SHP77 treated with DMSO at 0.1 percent for 48 hours (cell line): ENCODE measurements at regions not wholly inside any gene's neighbourhood (a gene's known extent, or its start where the extent isn't known, plus 50 kb on each side); places are given as distances from the start of the nearest gene placed in this dataset.

Source experiments
- DNase-seq: peaks from one replicate; lab custom pipeline; 2025; lab: John Stamatoyannopoulos, UW

DNA sequence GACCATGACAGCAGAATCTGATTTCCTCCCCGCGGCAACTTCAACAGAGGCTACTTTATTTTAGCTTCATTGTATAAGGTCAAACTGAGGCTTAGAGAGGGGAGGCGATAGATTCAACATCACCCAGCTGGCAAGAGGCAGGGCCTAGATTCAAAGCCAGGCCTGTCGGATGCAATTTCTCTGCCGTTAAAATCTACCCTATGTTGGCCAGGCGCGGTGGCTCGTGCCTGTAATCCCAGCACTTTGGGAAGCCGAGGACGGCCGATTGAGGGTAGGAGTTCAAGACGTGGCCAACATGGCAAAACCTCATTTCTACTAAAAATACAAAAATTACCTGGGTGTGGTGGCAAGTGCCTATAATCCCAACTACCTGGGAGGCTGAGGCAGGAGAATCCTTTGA is 182.2 kb downstream of the BCOR start:
- no peak for DNase-seq

- no peak for DNase-seq
Observed at GRCh38 chrX:39921838-39922237, 175.9 kb downstream of the BCOR start.

GRCh38 chrX:39922488-39922887 is 175.3 kb downstream of the BCOR start:
- DNase-seq, result no peak

GRCh38 chrX:39922926-39923325 is 174.8 kb downstream of the BCOR start:
- no peak for DNase-seq

DNA sequence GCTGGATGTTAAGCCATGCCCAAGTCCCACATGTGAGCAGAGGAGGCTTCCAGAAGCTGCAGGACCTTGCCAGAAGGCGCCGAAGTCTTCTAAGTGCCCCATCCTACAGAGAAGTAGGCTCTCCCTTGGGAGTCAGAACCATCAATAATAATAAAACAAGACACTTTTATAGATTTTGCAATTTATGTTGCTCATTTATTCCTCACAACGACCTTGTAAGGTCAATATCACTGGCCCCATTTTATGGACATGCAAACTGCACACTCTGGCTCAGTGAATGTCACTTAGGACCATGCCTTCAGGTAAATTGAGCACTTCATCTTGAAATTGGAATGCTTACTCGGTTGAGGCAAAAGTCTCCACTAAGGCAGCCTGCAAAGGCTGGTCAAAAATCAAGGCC is 170.4 kb downstream of the BCOR start:
- no peak for DNase-seq

DNA sequence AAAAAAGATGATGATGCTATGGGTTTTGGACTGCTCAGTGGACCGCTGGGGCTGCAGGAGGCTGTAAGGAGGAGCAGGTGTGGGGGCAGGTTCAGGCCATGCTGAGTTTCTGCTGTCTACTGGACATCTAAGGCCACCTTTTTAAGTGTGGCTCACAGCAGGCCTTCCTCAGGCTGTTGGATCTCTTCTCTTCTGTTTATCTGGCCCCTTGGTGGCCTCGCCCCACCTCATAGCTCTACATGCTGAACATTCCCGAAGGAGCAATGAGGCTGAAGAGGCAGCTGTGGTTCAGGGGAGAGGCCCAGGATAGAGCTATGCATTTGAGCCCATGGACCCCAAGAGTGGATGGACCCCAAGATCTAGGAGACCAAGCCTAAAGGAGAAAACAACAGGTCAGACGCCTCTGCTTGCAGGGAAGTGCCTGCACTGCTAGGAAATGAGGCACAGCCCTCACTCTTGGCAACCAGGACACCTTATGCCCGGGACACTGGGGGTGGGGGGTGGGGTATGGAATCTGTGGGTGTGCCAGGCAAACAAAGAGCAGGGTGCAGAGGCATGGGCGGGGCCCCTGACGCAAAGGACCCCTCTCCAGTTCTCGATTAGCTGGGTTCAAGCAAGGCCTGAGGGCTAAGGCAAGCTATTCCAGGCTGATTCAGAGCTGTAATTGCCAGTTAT is 168.9 kb downstream of the BCOR start:
- DNase-seq, result no peak

GRCh38 chrX:39929379-39930025 is 168.3 kb downstream of the BCOR start:
- DNase-seq, result no peak

- no peak for DNase-seq
Observed at GRCh38 chrX:39930786-39931528, 166.8 kb downstream of the BCOR start.

GRCh38 chrX:39931529-39932282 is 166.1 kb downstream of the BCOR start:
- DNase-seq, result no peak

DNA sequence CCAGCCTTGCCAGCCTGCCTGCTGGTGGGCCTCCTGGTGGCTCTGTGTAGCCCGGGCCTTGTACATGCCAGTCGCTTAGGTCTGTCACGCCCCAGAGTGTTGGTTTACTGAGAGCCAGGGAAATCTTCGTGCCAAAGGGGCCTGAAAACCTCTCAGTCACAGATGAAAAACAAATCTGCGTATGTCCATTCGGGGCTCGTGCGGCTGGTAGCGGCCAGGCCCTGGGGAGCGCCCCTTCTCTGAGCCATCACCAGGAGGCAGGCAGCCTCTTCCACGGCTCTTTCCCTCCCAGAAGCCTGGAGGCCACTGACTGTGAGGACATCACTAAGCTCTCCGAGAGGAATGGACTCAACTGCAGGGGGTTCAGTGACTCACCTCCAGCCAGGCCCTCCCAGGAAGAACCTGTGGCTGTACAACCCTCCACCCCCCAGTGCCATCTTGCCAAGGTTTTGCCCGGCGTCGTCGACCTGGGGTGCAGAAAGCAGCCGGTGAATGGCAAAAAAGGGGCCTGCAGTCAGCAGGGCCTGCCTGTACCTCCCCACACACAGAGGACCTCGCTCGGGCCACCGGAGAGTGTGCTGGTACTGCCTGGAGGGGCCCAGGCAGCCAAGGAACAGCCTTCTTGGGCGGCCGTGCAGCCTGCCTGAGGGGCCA is 162.2 kb downstream of the BCOR start:
- no peak for DNase-seq

- no peak for DNase-seq
Observed at GRCh38 chrX:39936886-39937770, 160.6 kb downstream of the BCOR start.

DNA sequence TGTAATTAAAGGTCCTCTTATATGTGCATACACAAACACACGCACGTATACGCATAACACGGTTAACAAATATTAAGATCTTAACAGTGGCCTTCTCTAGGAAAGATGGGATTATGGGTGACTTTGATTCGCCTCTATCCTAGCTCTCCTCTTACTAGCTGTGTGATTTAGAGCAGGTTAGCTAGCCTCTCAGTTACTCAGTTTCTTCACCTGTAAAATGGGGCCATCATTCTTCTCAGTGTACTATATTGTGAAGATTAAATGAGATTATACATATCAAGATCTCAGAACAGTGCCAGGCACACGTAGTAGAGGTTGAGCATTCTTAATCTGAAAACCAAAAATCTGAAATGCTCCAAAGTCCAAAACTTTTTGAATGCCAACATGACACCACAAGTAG is 159.3 kb downstream of the BCOR start:
- DNase-seq, result no peak

DNA sequence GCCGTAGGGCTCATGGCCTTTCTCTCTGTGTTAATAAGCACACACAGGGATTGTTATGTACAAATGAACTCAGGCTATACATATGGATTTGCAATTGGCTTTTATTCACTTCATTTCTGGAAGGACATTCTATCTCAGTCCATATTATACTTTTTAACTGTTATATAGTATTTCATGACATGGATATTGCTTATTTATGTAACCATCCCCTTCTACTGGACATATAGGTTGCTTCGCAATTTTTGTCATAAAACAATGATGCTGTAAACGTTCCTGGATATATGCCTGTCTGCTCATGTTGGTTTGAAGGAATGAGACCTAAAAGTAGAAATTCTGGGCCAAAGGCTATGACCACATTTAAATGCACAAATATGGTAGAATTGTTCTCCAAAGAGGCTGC is 158.1 kb downstream of the BCOR start:
- no peak for DNase-seq

- DNase-seq, result no peak
Observed at GRCh38 chrX:39941332-39941920, 156.3 kb downstream of the BCOR start.

- no peak for DNase-seq
Observed at GRCh38 chrX:39944416-39944815, 153.3 kb downstream of the BCOR start.

DNA sequence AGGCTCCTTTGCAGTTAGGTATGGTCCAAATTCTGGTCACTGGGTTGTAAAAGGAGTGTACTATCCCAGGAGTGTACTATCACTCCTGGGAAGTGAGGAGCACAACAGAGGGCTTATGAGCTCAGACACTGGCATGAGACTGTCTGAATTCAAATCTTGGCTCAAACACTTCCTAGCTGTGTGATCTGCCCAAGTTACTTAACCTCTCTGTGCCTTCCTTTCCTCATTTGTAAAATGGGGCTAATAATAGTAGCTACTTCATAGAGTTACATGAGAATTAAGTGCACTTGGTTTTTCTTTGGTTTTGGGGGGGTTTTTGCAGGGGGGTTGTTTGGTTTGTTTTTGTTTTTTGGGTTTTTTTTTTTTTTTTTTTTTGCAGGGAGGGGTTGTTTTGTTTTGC is 152.0 kb downstream of the BCOR start:
- DNase-seq, result no peak

- DNase-seq, result no peak
Observed at GRCh38 chrX:39946822-39947221, 150.9 kb downstream of the BCOR start.

- peak; percentile 10 for DNase-seq
Observed at GRCh38 chrX:39948582-39948981, 149.2 kb downstream of the BCOR start.

GRCh38 chrX:39950018-39950688 is 147.6 kb downstream of the BCOR start:
- no peak for DNase-seq

DNA sequence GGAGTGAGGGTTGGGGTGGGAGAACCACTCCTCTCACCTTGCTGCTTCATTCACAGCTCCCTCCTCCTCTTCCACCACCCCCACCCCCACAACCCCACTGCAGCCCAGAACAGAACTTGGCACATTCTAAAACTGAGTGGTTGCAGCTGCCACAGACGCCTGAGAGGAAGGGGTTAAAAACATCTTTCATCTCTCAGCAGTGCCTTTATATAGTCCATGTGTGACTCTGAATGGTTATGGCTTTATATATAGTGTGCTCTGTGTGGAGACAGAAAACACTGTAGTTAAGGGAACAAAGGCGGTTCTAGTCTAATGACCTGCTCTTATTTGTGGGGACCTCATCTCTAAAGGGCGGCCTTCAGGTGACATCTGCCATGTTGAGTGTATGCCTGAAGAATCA is 144.8 kb downstream of the BCOR start:
- no peak for DNase-seq
